ENCODE measurements at regions not wholly inside any gene's neighbourhood (a gene's known extent, or its start where the extent isn't known, plus 50 kb on each side); places are given as distances from the start of the nearest gene placed in this dataset.

DNA sequence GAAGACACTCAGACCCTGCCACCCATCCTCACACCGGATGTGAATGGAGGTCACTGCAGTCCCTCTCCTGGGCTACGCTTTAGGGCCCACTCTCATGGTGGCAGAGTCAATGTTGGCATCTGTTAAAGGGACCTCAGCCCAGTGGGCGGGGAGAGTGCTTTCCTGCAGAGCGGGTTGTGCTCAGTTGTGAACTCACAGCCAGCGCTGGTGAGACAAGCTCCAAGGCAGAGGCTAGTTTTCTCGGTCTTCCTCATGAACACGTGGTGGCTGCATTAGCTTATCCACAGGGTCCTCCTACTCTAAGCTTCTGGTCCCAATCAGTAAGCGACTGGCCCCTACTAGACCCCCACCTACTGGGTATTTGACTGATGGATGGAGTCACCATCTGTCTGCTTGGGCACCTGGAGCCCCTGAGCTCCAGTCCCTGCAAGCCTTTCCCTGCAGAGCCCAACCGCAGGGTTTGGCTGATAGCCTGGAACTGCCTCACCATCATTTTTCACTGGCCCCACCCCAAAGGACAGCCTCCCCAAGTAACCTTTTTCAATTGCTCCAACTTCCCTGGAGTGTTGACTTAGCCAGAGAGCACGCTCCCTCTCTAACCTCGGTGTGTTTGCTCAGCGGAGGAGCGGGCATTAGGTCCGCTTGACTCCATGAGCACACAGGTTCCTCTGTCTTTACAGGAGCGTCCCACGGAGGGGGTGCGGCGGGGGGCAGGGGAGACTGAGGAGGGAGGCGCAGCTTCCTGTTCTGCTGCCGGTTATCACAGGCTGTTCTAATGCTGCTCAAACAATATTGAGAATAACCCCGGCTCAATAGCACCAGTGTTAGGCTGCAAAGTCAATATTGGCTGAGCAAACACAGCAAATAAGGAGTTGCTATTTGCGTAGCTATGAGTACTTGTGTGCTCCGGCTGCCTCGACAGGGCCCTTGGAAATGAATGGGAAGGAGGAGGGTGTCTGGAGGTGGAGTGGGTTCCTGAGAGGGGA is 141.7 kb downstream of the RPLP1 start:
- TF ChIP-seq CHD2 (IDR thresholded peaks at IDR 0.05; ENCODE audit: low read length, partially characterized antibody), result no peak
- TF ChIP-seq SMC3 (IDR thresholded peaks at IDR 0.05; ENCODE audit: low read depth, low read length), result no peak
- TF ChIP-seq POLR2AphosphoS5 (IDR thresholded peaks at IDR 0.05; ENCODE audit: low read depth, low read length), result no peak
- no peak for TF ChIP-seq CTCF (IDR thresholded peaks at IDR 0.05)
- TF ChIP-seq FOXM1 (IDR thresholded peaks at IDR 0.05; ENCODE audit: low read depth), result no peak
- TF ChIP-seq JUND (IDR thresholded peaks at IDR 0.05), result no peak
- TF ChIP-seq RAD21 (IDR thresholded peaks at IDR 0.05; ENCODE audit: low read length), result no peak
- TF ChIP-seq TAF1 (IDR thresholded peaks at IDR 0.05; ENCODE audit: borderline replicate concordance, low read depth, low read length), result no peak
- TF ChIP-seq NRF1 (IDR thresholded peaks at IDR 0.05; ENCODE audit: low read depth, low read length), result no peak
- no peak for TF ChIP-seq SIN3A (IDR thresholded peaks at IDR 0.05; ENCODE audit: borderline replicate concordance, low read depth, low read length)
- TF ChIP-seq, protein P1, sequence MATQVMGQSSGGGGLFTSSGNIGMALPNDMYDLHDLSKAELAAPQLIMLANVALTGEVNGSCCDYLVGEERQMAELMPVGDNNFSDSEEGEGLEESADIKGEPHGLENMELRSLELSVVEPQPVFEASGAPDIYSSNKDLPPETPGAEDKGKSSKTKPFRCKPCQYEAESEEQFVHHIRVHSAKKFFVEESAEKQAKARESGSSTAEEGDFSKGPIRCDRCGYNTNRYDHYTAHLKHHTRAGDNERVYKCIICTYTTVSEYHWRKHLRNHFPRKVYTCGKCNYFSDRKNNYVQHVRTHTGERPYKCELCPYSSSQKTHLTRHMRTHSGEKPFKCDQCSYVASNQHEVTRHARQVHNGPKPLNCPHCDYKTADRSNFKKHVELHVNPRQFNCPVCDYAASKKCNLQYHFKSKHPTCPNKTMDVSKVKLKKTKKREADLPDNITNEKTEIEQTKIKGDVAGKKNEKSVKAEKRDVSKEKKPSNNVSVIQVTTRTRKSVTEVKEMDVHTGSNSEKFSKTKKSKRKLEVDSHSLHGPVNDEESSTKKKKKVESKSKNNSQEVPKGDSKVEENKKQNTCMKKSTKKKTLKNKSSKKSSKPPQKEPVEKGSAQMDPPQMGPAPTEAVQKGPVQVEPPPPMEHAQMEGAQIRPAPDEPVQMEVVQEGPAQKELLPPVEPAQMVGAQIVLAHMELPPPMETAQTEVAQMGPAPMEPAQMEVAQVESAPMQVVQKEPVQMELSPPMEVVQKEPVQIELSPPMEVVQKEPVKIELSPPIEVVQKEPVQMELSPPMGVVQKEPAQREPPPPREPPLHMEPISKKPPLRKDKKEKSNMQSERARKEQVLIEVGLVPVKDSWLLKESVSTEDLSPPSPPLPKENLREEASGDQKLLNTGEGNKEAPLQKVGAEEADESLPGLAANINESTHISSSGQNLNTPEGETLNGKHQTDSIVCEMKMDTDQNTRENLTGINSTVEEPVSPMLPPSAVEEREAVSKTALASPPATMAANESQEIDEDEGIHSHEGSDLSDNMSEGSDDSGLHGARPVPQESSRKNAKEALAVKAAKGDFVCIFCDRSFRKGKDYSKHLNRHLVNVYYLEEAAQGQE (IDR thresholded peaks at IDR 0.05; ENCODE audit: low read depth, low read length), result no peak
- TF ChIP-seq, protein P2, sequence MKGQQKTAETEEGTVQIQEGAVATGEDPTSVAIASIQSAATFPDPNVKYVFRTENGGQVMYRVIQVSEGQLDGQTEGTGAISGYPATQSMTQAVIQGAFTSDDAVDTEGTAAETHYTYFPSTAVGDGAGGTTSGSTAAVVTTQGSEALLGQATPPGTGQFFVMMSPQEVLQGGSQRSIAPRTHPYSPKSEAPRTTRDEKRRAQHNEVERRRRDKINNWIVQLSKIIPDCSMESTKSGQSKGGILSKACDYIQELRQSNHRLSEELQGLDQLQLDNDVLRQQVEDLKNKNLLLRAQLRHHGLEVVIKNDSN (IDR thresholded peaks at IDR 0.05; ENCODE audit: borderline replicate concordance, low read depth), result no peak
- no peak for TF ChIP-seq RCOR1 (IDR thresholded peaks at IDR 0.05; ENCODE audit: low read length)

All from SK-N-SH (cell line).